Stimulated activated CD8-positive, alpha-beta memory T cell treated with anti-CD3 and anti-CD28 coated beads, Interleukin-4, amount 100 ng/mL, for 1 hour (primary cell): ENCODE measurements at regions not wholly inside any gene's neighbourhood (a gene's known extent, or its start where the extent isn't known, plus 50 kb on each side); places are given as distances from the start of the nearest gene placed in this dataset.
"Not testable (repeated sequence)": the region's sequence is repeated elsewhere in the genome, so short reads cannot be mapped to it uniquely, and the experiment has no call there.

ENCODE experiments used
- DNase-seq, 2 donors: peaks; one replicate each; pipeline ENCODE4 v3.0.0-alpha.2; 2020; ENCODE audit warnings: low read depth in 2 of 2, low spot score in 1 of 2

DNA sequence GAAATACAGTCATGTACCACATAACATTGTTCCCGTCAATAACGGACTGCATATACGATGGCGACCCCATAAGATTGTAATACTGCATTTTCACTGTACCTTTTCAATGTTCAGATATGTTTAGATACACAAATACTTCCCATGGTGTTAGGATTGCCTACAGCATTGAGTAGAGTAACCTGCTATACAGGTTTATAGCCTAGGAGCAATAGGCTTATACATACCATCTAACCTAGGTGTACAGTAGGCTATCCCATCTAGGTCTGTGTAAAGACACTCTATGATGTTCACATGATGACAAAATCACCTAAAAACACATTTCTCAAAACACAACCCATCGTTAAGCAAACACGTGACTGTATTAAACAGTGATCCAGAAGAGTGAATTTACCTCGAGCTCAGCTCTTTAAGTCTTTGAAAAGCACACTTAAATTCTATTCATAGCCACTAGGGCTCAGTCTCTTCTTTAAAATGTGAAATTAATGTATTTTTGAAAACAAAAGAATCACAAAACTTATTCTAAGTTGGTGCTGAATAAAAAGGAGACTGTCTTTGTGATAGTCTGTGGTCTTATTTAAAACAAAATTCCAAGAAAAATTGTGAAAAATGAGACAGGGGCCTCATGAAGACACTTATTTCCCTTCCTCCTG lies 239.1 kb upstream of the ARID2 start:
- DNase-seq = no peak

DNA sequence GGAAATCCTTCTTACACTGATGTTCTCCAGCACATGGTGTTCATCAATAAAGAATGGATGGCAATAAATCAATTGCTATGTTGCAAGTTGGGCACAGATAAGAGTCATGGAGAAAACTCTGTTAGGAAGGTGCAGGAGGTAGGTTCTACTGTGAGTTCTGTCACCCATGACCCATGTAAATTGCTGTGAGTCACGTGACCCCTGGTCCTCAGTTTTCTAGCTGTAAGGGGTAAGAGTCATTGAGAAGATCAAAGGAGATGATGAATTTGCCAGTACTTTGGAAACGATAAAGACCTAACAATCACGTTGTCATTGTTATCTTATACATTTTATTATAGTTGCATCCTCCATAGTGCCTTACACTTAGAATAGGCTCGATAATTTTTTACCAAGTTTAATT lies 235.2 kb upstream of the ARID2 start:
- no peak for DNase-seq

DNA sequence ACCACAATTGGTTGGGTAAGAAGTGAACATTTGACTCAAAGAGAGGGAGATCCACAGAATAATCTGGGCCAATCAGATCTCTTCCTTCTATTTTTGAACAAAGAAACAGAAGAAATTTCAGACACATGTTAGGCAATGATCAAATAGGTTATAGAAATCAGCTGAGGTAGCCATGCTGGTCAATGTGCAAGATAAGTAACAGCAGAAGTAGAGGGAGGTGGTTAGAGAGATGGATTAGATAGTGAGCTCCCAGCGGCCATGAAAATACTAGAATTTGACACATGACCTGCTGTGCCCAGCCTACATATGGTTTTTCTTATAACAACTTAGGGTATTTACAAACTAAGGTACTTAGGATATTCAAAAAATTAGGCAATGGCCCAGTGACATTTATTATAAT lies 230.9 kb upstream of the ARID2 start:
- no peak for DNase-seq

DNA sequence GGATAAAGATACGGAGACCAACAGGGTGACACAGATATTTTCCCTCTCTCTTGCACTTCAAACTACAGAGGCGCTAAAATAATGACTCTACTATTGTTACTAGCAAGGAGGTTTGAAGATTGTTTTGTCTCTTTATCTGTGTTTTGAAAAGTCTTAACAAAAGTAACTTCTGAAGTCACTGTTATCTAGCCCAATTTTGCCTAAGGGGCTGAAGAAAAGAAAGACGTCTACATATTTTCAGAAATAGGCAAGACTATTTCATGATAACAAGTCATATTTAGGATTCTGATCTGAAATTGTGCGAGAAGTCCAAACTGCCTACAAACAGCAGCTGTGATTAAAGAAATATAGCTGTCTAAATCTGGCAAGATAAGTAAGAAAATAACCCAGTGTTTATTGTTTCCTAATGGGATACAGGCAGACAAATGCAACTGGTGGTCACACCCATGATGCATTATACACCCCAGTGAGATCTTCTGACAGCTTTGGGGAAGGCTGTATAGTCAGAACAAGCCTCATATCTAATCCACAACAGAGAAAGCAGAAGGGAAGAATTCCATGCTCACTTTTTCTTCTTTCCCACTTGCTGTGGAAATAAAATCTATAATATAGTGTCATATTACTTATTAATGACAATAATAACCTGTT lies 226.9 kb upstream of the ARID2 start:
- DNase-seq = no peak

DNA sequence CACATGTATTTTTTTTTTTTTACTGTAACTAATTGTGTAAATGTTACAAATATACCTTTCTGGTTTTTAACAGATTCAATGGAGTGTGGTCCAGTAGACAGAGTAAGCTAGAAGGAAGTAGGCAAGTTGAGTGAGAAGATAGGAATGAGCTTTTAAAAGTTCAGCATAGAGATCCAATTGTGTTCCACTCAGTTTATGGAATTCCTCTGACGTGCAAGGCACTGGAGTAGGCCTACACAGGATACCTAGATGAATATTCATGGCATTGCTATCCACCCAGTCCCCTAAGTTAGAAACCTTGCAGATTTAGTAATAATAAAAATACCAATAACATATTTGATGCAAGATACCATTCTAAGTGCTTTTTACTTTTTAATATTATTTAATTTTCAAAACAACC lies 225.6 kb upstream of the ARID2 start:
- DNase-seq = no peak

- DNase-seq = no peak
Observed at GRCh38 chr12:45504316-45505010, 225.0 kb upstream of the ARID2 start.

DNA sequence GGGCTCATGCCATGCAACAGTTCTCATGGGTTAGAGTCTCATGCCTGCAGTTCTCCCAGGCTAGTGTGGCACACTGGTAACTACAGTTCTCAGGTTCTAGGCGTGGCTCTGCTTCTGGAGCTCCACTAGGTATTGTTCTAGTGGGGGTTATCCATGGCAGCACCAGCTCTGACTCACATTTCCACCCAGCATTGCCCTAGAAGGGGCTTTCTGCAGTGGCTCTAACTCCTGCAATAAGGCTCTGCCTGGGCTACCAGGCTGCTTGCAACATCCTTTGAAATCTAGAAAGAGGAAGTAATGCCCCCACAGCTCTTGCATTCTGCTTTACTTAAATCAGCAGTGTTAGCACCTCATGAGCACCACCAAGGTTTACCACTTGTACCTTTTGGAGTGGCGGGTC lies 220.3 kb upstream of the ARID2 start:
- no peak for DNase-seq

DNA sequence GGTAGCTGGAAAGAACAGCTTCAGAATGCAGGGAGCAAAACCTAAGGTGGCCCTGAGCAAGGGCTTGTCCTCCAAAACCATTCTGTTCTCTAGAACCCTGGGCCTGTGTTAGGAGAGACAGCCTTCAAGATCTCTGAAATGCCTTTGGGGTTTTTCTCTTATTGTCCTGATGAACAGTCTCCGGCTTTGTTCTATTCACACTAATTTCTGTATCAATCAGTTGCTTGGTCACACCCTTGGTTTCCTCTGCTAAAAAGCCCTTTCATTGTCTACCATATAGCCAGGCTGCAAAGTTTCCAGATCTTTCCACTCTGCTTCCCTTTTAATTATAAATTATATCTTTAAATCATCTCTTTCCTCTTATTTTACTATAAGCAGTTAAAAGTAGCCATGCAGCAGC lies 219.9 kb upstream of the ARID2 start:
- DNase-seq = no peak

- DNase-seq = no peak
Observed at GRCh38 chr12:45517381-45517780, 212.1 kb upstream of the ARID2 start.

- DNase-seq = peak; percentile 7 to 17
Observed at GRCh38 chr12:45518291-45519235, 210.9 kb upstream of the ARID2 start.

DNA sequence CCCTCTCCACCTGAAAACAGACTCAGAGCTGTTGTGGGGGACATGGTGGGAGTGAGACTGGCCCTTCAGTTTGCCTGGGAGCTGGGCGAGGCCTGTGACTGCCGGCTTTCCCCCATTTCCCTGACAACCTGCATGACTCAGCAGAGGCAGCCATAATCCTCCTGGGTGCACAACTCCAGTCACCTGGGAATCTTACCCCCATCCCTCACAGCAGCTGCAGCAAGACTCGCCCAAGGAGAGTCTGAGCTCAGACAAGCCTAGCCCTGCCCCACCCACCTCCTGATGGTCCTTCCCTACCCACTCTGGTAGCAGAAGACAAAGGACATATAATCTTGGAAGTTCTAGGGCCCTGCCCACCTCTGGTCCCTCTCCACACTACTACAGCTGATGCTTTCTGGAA lies 207.3 kb upstream of the ARID2 start:
- DNase-seq = no peak

- DNase-seq = not testable (repeated sequence)
Observed at GRCh38 chr12:45526823-45527222, 202.7 kb upstream of the ARID2 start.

DNA sequence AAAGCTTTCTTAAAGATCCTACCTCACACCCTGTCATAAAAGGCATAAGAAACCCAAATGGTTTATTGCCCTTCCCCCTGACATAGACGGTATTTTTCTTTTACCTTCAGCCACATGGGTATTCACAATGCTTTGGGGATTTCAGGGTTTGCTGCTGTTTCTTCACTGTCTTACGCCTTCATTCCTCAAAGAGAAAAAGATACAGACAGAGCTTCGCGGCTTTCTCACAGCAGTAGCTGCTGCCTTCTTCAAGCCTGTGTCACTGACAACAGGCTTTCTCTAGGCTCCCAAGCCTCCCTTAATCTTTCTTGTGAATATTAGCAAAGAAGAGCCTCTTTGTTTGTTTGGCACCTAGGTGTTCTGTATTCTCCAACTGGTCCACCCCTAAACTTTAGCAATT lies 197.4 kb upstream of the ARID2 start:
- DNase-seq = no peak

- DNase-seq = no peak
Observed at GRCh38 chr12:45535610-45536180, 193.8 kb upstream of the ARID2 start.

DNA sequence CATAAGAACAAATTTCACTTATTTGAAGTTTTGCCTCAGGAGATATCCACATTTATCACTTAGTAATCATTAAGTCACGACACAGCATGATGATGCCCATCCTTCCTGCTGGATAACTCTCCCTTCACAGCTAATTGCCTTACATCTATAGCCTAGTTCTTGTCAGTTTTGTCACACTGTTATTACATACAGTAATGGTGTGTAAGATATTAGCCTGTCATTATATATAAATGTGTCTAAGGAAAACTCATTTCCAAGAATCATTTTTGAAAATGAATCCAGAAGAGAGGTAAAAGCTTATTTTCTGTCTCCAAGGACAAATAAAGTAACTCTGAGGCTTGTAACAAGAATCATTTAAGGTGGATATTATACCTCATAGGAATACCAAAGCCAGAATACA lies 193.2 kb upstream of the ARID2 start:
- DNase-seq = no peak

DNA sequence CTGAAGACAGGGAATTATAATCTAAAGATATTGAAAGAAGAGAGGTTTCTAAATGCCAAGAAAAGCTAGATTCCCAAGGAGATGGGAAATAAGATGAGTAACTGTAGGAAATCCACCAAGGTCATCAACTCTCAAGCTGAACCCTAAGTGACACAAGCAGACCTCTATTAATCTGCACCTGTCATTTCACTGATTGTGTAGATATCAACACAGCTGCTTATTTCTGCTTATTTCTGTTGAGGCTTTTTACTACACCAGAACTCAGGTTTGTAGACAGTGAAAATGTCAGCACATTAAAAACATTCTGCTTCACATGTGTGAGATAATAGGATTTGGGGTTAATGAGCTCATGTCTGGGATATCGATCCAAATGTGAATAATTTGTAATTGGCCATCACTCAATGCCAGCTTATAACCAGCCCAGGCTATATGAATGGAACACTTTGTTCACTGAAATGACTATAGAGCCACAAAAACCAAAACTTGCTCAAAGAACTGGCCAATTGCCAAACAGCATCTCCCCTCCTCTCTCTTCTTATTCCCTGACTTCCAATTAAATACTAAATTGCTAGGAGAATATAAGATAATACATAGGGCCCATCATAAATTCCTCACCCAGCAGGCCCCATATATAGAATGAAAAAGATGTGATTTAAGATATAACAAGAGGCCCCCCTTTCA lies 188.7 kb upstream of the ARID2 start:
- no peak for DNase-seq

- DNase-seq = peak in 1 of 2 donors; percentile 13
Observed at GRCh38 chr12:45543887-45544286, 185.6 kb upstream of the ARID2 start.

- DNase-seq = no peak
Observed at GRCh38 chr12:45546545-45546944, 183.0 kb upstream of the ARID2 start.

DNA sequence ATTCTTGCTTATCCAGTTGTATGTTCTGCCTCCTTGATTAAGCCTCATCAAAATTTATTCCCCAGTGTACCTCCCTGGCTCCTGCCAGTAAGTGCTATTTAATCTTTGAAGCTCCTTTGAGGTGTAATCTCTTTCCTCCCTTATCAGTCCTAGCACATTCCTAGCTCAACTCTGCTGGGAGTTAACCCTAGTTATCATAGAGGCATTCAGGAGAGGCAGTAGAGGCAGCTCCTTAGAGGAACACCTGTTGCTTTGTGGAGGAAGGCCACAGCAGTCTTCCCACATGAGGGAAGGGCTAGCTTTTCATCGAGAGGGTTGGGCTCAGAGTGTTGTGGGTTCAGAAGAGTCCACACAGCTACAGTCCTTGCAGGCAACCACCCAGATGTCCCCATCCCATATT lies 182.4 kb upstream of the ARID2 start:
- DNase-seq = no peak

- DNase-seq = no peak
Observed at GRCh38 chr12:45547822-45548221, 181.7 kb upstream of the ARID2 start.

DNA sequence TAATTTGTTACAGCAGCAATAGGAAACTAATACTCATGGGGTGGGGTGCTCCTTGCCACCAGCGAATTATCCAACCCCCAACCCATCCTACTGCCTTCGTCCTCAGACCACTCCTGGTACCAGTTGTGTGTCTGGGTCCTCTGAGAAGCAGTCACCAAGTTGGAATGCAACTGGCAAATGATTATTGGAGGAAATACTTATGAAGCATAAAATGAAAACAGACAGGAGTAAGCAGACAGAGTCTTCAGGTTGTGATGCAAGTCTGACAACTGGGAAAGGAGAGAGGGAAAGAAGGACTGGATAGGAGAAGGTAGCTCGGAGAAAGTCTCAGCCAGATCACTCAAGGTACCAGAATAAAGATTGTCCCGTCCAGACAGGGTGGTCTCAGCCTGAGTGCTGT lies 181.1 kb upstream of the ARID2 start:
- DNase-seq = no peak
